ENCODE measurements at regions not wholly inside any gene's neighbourhood (a gene's known extent, or its start where the extent isn't known, plus 50 kb on each side); places are given as distances from the start of the nearest gene placed in this dataset.

- TF ChIP-seq CTCF (IDR thresholded peaks at IDR 0.05; ENCODE audit: insufficient read depth, low read length) (no peak), POLR2AphosphoS5 (IDR thresholded peaks at IDR 0.05; ENCODE audit: low read depth) (no peak), REST (IDR thresholded peaks at IDR 0.05; ENCODE audit: insufficient replicate concordance, low read depth) (no peak)
Measured at GRCh38 chr1:90396917-90397316, 320.2 kb downstream of the BARHL2 start.

All from HL-60 (cell line).